ENCODE measurements at regions not wholly inside any gene's neighbourhood (a gene's known extent, or its start where the extent isn't known, plus 50 kb on each side); places are given as distances from the start of the nearest gene placed in this dataset.

DNA sequence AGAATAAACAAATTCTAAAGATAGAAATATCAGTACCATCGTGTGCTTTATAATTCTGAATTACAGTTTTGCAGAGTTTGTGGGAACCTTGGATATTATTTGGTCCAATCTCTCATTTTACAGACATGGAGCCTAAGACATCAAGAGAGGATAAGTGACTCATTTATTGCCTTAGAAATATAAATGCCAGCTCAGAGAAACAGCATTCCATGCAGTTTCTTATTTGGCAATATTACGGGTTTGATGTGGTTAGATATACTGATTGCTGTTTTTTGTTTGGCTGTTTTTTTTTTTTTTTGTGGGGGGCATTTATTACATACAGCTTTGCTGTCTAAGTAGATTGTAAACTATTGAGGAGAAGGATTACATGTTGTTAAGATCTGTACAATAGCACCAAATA is 1241.1 kb upstream of the LRRTM1 start:
- TF ChIP-seq, protein P1, sequence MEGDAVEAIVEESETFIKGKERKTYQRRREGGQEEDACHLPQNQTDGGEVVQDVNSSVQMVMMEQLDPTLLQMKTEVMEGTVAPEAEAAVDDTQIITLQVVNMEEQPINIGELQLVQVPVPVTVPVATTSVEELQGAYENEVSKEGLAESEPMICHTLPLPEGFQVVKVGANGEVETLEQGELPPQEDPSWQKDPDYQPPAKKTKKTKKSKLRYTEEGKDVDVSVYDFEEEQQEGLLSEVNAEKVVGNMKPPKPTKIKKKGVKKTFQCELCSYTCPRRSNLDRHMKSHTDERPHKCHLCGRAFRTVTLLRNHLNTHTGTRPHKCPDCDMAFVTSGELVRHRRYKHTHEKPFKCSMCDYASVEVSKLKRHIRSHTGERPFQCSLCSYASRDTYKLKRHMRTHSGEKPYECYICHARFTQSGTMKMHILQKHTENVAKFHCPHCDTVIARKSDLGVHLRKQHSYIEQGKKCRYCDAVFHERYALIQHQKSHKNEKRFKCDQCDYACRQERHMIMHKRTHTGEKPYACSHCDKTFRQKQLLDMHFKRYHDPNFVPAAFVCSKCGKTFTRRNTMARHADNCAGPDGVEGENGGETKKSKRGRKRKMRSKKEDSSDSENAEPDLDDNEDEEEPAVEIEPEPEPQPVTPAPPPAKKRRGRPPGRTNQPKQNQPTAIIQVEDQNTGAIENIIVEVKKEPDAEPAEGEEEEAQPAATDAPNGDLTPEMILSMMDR (IDR thresholded peaks at IDR 0.05; ENCODE audit: low read depth, low read length, poor library complexity, severe bottlenecking), result no peak
- no peak for TF ChIP-seq EZH2phosphoT487 (IDR thresholded peaks at IDR 0.05; ENCODE audit: borderline replicate concordance, low read length)

Data from DOHH2 (cell line).